B cell (primary cell): ENCODE measurements at regions not wholly inside any gene's neighbourhood (a gene's known extent, or its start where the extent isn't known, plus 50 kb on each side); places are given as distances from the start of the nearest gene placed in this dataset.

Experiments used
- ATAC-seq: fragments of 200-7000 bp; cut with Tn5 transposase; one replicate; pipeline ENCODE4 v1.10.0; 2021; ENCODE audit warnings: low read depth, mild to moderate bottlenecking, moderate number of reproducible peaks, moderate library complexity
- CTCF ChIA-PET: fragments of 350-600 bp; sonication (Branson Sonifier 250); formaldehyde crosslinking; loops from one replicate; lab custom pipeline; 2021; ENCODE audit warnings: antibody characterized with exemption, inconsistent platforms; lab: Charles Lee
- POLR2A ChIA-PET: fragments of 350-600 bp; sonication (Branson Sonifier 250); formaldehyde crosslinking; loops from one replicate; lab custom pipeline; 2021; ENCODE audit warnings: antibody characterized with exemption; lab: Charles Lee
- DNase-seq: peaks from one replicate; pipeline ENCODE4 v3.0.0; 2013
- H2AFZ ChIP-seq: 2 replicates; pipeline ENCODE4 v1.6.1; 2012; ENCODE audit warnings: mild to moderate bottlenecking, low read depth, low read length; ENCODE audit not compliant: insufficient read depth, poor library complexity, severe bottlenecking
- H3K27ac ChIP-seq, 2 donors: 1 replicate in 1 of 2; 2 replicates in 1 of 2; pipeline ENCODE4 v1.5.1; 2012 to 2013; ENCODE audit warnings: low read length in 2 of 2, mild to moderate bottlenecking in 2 of 2, moderate library complexity in 1 of 2
- H3K27me3 ChIP-seq, 4 experiments: fragments of 200-600 bp in 1 of 4; sonication (generic) in 1 of 4; replicated peaks in 1 of 4; 1 replicate in 2 of 4; 2 replicates in 2 of 4; pipeline versions ENCODE4 v1.6.1 to v1.7.0; 2013 to 2016; ENCODE audit warnings: low read length in 3 of 4, mild to moderate bottlenecking in 2 of 4, mixed read lengths in 1 of 4, moderate library complexity in 1 of 4; ENCODE audit not compliant: insufficient read depth in 4 of 4, control insufficient read depth in 3 of 4; ENCODE audit errors: control extremely low read depth in 1 of 4
- H3K36me3 ChIP-seq, 2 experiments: replicated peaks in 1 of 2; 1 replicate in 1 of 2; 2 replicates in 1 of 2; pipeline versions ENCODE4 v1.6.1 to v1.7.1; 2013; ENCODE audit warnings: low read length in 1 of 2; ENCODE audit not compliant: insufficient read depth in 2 of 2, control insufficient read depth in 1 of 2; ENCODE audit errors: control extremely low read depth in 1 of 2, extremely low read depth in 1 of 2
- H3K4me1 ChIP-seq, 2 donors: fragments of 200-600 bp in 1 of 2; sonication (generic) in 1 of 2; 1 replicate in 1 of 2; 2 replicates in 1 of 2; pipeline versions ENCODE4 v1.5.1 to v1.6.1; 2013 to 2017; ENCODE audit warnings: low read length in 2 of 2; ENCODE audit not compliant: control insufficient read depth in 2 of 2, insufficient read depth in 2 of 2
- H3K4me2 ChIP-seq: replicated peaks from 2 replicates; pipeline ENCODE3; 2012; ENCODE audit warnings: mild to moderate bottlenecking, low read depth, low read length; ENCODE audit not compliant: poor library complexity, severe bottlenecking
- H3K4me3 ChIP-seq, 5 experiments: fragments of 200-600 bp in 1 of 5; sonication (generic) in 1 of 5; 1 replicate in 3 of 5; 2 replicates in 2 of 5; pipeline versions ENCODE4 v1.5.1 to v1.7.0; 2011 to 2016; ENCODE audit warnings: low read length in 4 of 5, mild to moderate bottlenecking in 4 of 5, low read depth in 2 of 5, control low read depth in 1 of 5, moderate library complexity in 1 of 5; ENCODE audit not compliant: insufficient read depth in 1 of 5; ENCODE audit errors: control extremely low read depth in 1 of 5, extremely low read depth in 1 of 5
- H3K79me2 ChIP-seq: fragments of 200-600 bp; sonication (generic); one replicate; pipeline ENCODE4 v1.6.0; 2016; ENCODE audit warnings: low read length; ENCODE audit not compliant: control insufficient read depth, insufficient read depth
- H3K9ac ChIP-seq: fragments of 200-600 bp; sonication (generic); 2 replicates; pipeline ENCODE4 v1.6.1; 2017; ENCODE audit warnings: mild to moderate bottlenecking, low read length, moderate library complexity
- H3K9me3 ChIP-seq, 3 donors: one replicate each; pipeline versions ENCODE4 v1.6.1 to v1.7.1; 2013; ENCODE audit warnings: low read length in 2 of 3; ENCODE audit not compliant: control insufficient read depth in 2 of 3, insufficient read depth in 1 of 3; ENCODE audit errors: control extremely low read depth in 1 of 3
- H4K20me1 ChIP-seq: 2 replicates; pipeline ENCODE4 v1.6.0; 2012; ENCODE audit warnings: mild to moderate bottlenecking, low read length; ENCODE audit not compliant: insufficient read depth, control insufficient read depth, poor library complexity, severe bottlenecking
- H3K27ac Mint-ChIP-seq: one replicate; pipeline ENCODE4 v1.8.0; 2021; ENCODE audit warnings: mixed read lengths
- H3K27me3 Mint-ChIP-seq: one replicate; pipeline ENCODE4 v1.8.0; 2021; ENCODE audit warnings: mixed read lengths
- H3K4me1 Mint-ChIP-seq: one replicate; pipeline ENCODE4 v1.8.0; 2021; ENCODE audit warnings: mixed read lengths
- H3K4me3 Mint-ChIP-seq: one replicate; pipeline ENCODE4 v1.8.0; 2021; ENCODE audit warnings: mixed read lengths
- H3K9me3 Mint-ChIP-seq: one replicate; pipeline ENCODE4 v1.8.0; 2022; ENCODE audit warnings: mixed read lengths; ENCODE audit not compliant: insufficient read depth
- CTCF ChIP-seq: fragments of 200-600 bp; IDR thresholded peaks from one replicate; pipeline ENCODE4 v1.8.0; 2022; ENCODE audit warnings: antibody characterized with exemption, mild to moderate bottlenecking
- EZH2 ChIP-seq: IDR thresholded peaks from 2 replicates; pipeline ENCODE4 v1.6.1; 2012; ENCODE audit warnings: borderline replicate concordance, low read depth, mild to moderate bottlenecking, moderate library complexity, low read length; ENCODE audit not compliant: insufficient read depth, poor library complexity, severe bottlenecking
- WGBS: methylation state at CpG from one replicate; pipeline ENCODE4 v1.1.5; 2013; ENCODE audit warnings: missing lambda C conversion rate; ENCODE audit not compliant: insufficient coverage; 5-methylcytosine and 5-hydroxymethylcytosine counted together
- intact Hi-C: fragments of 100-400 bp; cut with micrococcal nuclease; formaldehyde crosslinking; loops from one replicate; pipeline ENCODE4 v1.10.0; 2022

GRCh38 chr4:134375775-134376174, 174.2 kb upstream of the PABPC4L start:
- Histone ChIP-seq H3K4me2 (no peak overlapping the region), H3K9ac (no peak overlapping the region), H3K36me3 (no peaks in the 10 kb centered on the region), H3K79me2 (no peaks in the 10 kb centered on the region), H3K9me3 (peaks cover 0 to 3% (median 0%) of the 10 kb centered on the region in 3 donors), H3K27ac (no peak overlapping the region), H3K27me3 (no peaks in the 10 kb centered on the region), H4K20me1 (no peaks in the 10 kb centered on the region), H2AFZ (no peak overlapping the region), H3K4me1 (no peaks in the 10 kb centered on the region), H3K4me3 (no peak overlapping the region)
- intact Hi-C loops = no loop called here
- no peaks in the 10 kb centered on the region for H3K27me3 Mint-ChIP-seq
- ChIA-PET POLR2A (no interaction called here), CTCF (no interaction called here)
- DNase-seq (no peak), ATAC-seq (no peak)
- H3K9me3 Mint-ChIP-seq = no peaks in the 10 kb centered on the region
- TF ChIP-seq CTCF (no peak), EZH2 (no peak)
- no peak overlapping the region for H3K4me3 Mint-ChIP-seq
- H3K27ac Mint-ChIP-seq = no peak overlapping the region
- no peaks in the 10 kb centered on the region for H3K4me1 Mint-ChIP-seq

- H3K4me1 ChIP-seq = no peaks in the 10 kb centered on the region
- no peak overlapping the region for H3K27ac ChIP-seq
- H3K9me3 ChIP-seq = no peaks in the 10 kb centered on the region
- peaks cover 4% of the 10 kb centered on the region for H3K9me3 Mint-ChIP-seq
- 75% methylated on average over 1 of the region's 1 CpG for WGBS
- H3K4me1 Mint-ChIP-seq = no peaks in the 10 kb centered on the region
- no peak overlapping the region for H3K9ac ChIP-seq
- H3K4me3 ChIP-seq = no peak overlapping the region
- no peak for DNase-seq
- H3K4me2 ChIP-seq = no peak overlapping the region
- no peak overlapping the region for H3K4me3 Mint-ChIP-seq
- H4K20me1 ChIP-seq = no peaks in the 10 kb centered on the region
- H3K79me2 ChIP-seq = no peaks in the 10 kb centered on the region
- H3K27me3 Mint-ChIP-seq = no peaks in the 10 kb centered on the region
- no peaks in the 10 kb centered on the region for H3K36me3 ChIP-seq
- intact Hi-C loops = no loop called here
- no peak for ATAC-seq
- H2AFZ ChIP-seq = no peak overlapping the region
- ChIA-PET POLR2A (no interaction called here), CTCF (no interaction called here)
- TF ChIP-seq EZH2 (no peak), CTCF (no peak)
- H3K27me3 ChIP-seq = no peaks in the 10 kb centered on the region
- no peak overlapping the region for H3K27ac Mint-ChIP-seq
Measured at GRCh38 chr4:134365852-134366251, 164.3 kb upstream of the PABPC4L start.
